A673 (cell line): ENCODE measurements at regions not wholly inside any gene's neighbourhood (a gene's known extent, or its start where the extent isn't known, plus 50 kb on each side); places are given as distances from the start of the nearest gene placed in this dataset.

Experiments
- BruUV-seq: library from RNA; stranded (reverse); fragments of 400-500 nt; replicated peaks from 2 replicates; lab custom pipeline; 2021; lab: Mats Ljungman, UMichigan
- CTCF ChIA-PET: fragments of 300-600 bp; sonication (Branson Sonifier 250); formaldehyde crosslinking; loops from one replicate; lab custom pipeline; 2022; ENCODE audit warnings: antibody characterized with exemption; lab: Charles Lee
- POLR2A ChIA-PET: fragments of 300-600 bp; sonication (Branson Sonifier 250); formaldehyde crosslinking; loops from one replicate; lab custom pipeline; 2022; ENCODE audit warnings: antibody characterized with exemption; ENCODE audit not compliant: low non-redundant PET; lab: Charles Lee
- DNase-seq: peaks from one replicate; pipeline ENCODE4 v3.0.0-alpha.2; 2015; ENCODE audit warnings: low spot score
- H3K27ac ChIP-seq: fragments of 200-600 bp; sonication (generic); 2 replicates; pipeline ENCODE4 v1.5.1; 2016; ENCODE audit warnings: mixed run types, low read depth, mild to moderate bottlenecking, mixed read lengths, antibody characterized with exemption, low read length; ENCODE audit not compliant: poor library complexity, severe bottlenecking
- H3K27me3 ChIP-seq: fragments of 200-600 bp; sonication (generic); replicated peaks from 2 replicates; pipeline ENCODE4 v1.6.1; 2017; ENCODE audit warnings: mixed run types, low read depth, mild to moderate bottlenecking, mixed read lengths, antibody characterized with exemption, low read length; ENCODE audit not compliant: insufficient read depth, poor library complexity
- H3K36me3 ChIP-seq: fragments of 200-600 bp; sonication (generic); 2 replicates; pipeline ENCODE4 v1.6.1; 2016; ENCODE audit warnings: mixed run types, mild to moderate bottlenecking, mixed read lengths, antibody characterized with exemption, low read length; ENCODE audit not compliant: insufficient read depth, poor library complexity, severe bottlenecking
- H3K4me1 ChIP-seq: fragments of 200-600 bp; sonication (generic); 2 replicates; pipeline ENCODE4 v1.6.1; 2017; ENCODE audit warnings: mixed run types, mild to moderate bottlenecking, mixed read lengths, antibody characterized with exemption, low read length; ENCODE audit not compliant: insufficient read depth, poor library complexity, severe bottlenecking
- H3K4me3 ChIP-seq: fragments of 200-600 bp; sonication (generic); 2 replicates; pipeline ENCODE4 v1.5.1; 2016; ENCODE audit warnings: low read depth, mixed run types, mild to moderate bottlenecking, mixed read lengths, low read length; ENCODE audit not compliant: poor library complexity, severe bottlenecking
- H3K9me3 ChIP-seq: fragments of 200-600 bp; sonication (generic); 2 replicates; pipeline ENCODE4 v1.6.1; 2016; ENCODE audit warnings: mixed run types, low read depth, mild to moderate bottlenecking, mixed read lengths, antibody characterized with exemption, low read length; ENCODE audit not compliant: poor library complexity, severe bottlenecking
- CTCF ChIP-seq: fragments of 300-800, 200-600 bp; sonication (generic); conservative IDR thresholded peaks from 2 replicates; pipeline ENCODE4 v1.5.1; 2017; ENCODE audit warnings: low read depth, mild to moderate bottlenecking, antibody characterized with exemption, low read length, moderate library complexity, mixed read lengths
- EZH2 ChIP-seq: fragments of 200-600 bp; sonication (generic); IDR thresholded peaks from 2 replicates; pipeline ENCODE4 v1.6.1; 2017; ENCODE audit warnings: borderline replicate concordance, low read depth, mild to moderate bottlenecking, mixed read lengths, antibody characterized with exemption, low read length; ENCODE audit not compliant: poor library complexity, severe bottlenecking
- intact Hi-C: fragments of 100-400 bp; cut with micrococcal nuclease; formaldehyde crosslinking; loops from one replicate; pipeline ENCODE4 v1.10.0; 2022; ENCODE audit not compliant: unreplicated experiment

GRCh38 chr21:25234857-25235801 is 372.2 kb downstream of the MRPL39 start:
- Histone ChIP-seq H3K4me1 (no peaks in the 10 kb centered on the region), H3K27ac (no peak overlapping the region), H3K36me3 (no peaks in the 10 kb centered on the region), H3K9me3 (peaks cover 17% of the 10 kb centered on the region), H3K4me3 (no peak overlapping the region), H3K27me3 (no peaks in the 10 kb centered on the region)
- ChIA-PET POLR2A (no interaction called here), CTCF (no interaction called here)
- no peak for DNase-seq
- no TSS peak for BruUV-seq
- TF ChIP-seq EZH2 (no peak), CTCF (no peak)
- intact Hi-C loops, result no loop called here

- H3K9me3 ChIP-seq, result peaks cover 16% of the 10 kb centered on the region
- H3K4me1 ChIP-seq, result no peaks in the 10 kb centered on the region
- no peaks in the 10 kb centered on the region for H3K36me3 ChIP-seq
- no peak overlapping the region for H3K4me3 ChIP-seq
- ChIA-PET CTCF (no interaction called here), POLR2A (no interaction called here)
- H3K27ac ChIP-seq, result no peak overlapping the region
- no peak for DNase-seq
- no TSS peak for BruUV-seq
- TF ChIP-seq CTCF, result no peak
- no peak for TF ChIP-seq EZH2
- no peaks in the 10 kb centered on the region for H3K27me3 ChIP-seq
- intact Hi-C loops, result no loop called here
Observed at GRCh38 chr21:25220954-25221353, 386.3 kb downstream of the MRPL39 start.

- H3K4me1 ChIP-seq, result no peaks in the 10 kb centered on the region
- ChIA-PET POLR2A (no interaction called here), CTCF (no interaction called here)
- no peaks in the 10 kb centered on the region for H3K36me3 ChIP-seq
- no peaks in the 10 kb centered on the region for H3K27me3 ChIP-seq
- H3K27ac ChIP-seq, result no peak overlapping the region
- H3K9me3 ChIP-seq, result peaks cover 16% of the 10 kb centered on the region
- no peak overlapping the region for H3K4me3 ChIP-seq
- BruUV-seq, result no TSS peak
- TF ChIP-seq EZH2, result no peak
- no peak for TF ChIP-seq CTCF
- no peak for DNase-seq
- intact Hi-C loops, result no loop called here
Observed at GRCh38 chr21:25220169-25220568, 387.1 kb downstream of the MRPL39 start.
